Neural crest cell (in vitro differentiated cells): ENCODE measurements at regions not wholly inside any gene's neighbourhood (a gene's known extent, or its start where the extent isn't known, plus 50 kb on each side); places are given as distances from the start of the nearest gene placed in this dataset.

ENCODE experiments used
- DNase-seq: peaks from one replicate; pipeline ENCODE4 v3.0.0; 2021; ENCODE audit warnings: low read depth, mixed read lengths, low spot score
- H3K27ac Mint-ChIP-seq: one replicate; pipeline ENCODE4 v1.8.0; 2021; ENCODE audit warnings: mild to moderate bottlenecking, mixed read lengths; ENCODE audit not compliant: unreplicated experiment
- H3K27me3 Mint-ChIP-seq: 2 replicates; pipeline ENCODE4 v1.8.0; 2021; ENCODE audit warnings: low read depth, mild to moderate bottlenecking, mixed read lengths
- H3K36me3 Mint-ChIP-seq: 2 replicates; pipeline ENCODE4 v1.8.0; 2021; ENCODE audit warnings: low read depth, mild to moderate bottlenecking, mixed read lengths
- H3K4me1 Mint-ChIP-seq: 2 replicates; pipeline ENCODE4 v1.8.0; 2021; ENCODE audit warnings: mixed read lengths
- H3K4me3 Mint-ChIP-seq: one replicate; pipeline ENCODE4 v1.8.0; 2021; ENCODE audit warnings: mild to moderate bottlenecking, mixed read lengths
- H3K9me3 Mint-ChIP-seq: 2 replicates; pipeline ENCODE4 v1.8.0; 2021; ENCODE audit warnings: mixed read lengths
- TF ChIP-seq, protein P1 (sequence below): fragments of 200-600 bp; sonication (generic); conservative IDR thresholded peaks from 2 replicates; pipeline ENCODE4 v1.5.0; 2021; ENCODE audit warnings: antibody characterized with exemption, mild to moderate bottlenecking

DNA sequence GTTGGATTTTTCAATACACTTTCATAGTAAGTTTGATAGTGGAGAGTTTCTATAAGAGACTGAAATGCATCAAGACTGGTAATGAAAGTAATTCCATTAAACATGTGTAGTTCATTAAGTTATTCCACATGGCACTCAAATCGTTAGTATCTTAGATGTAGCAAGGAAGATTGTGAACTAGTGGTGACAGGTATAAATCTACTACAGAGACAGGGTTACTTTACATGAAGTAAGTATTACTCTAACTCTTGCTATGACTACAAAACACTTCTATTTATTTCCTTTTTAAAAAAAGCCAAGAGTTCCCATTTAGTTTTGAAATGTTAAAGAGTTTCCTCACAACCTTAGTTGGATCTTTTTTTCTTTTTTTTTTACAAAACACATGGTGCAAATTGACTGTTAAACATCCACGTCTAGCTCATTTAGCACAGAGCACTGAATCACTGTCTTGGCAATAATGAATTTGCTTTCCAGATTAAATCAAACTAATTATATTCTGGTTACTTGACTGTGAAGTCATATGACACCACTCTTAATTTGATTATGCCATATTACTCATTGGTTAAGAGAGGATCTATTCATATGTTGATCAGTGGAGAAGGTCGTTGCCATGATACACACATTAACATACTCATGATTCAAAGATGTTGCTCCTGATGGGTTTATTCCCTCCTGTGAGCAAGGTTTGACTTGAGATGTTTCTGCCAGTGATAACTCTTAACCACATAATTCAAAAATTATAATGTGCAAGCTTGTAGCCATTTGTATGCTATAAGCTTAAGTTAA lies 644.8 kb downstream of the EFNA5 start:
- H3K4me3 Mint-ChIP-seq = no peak overlapping the region
- no peak for DNase-seq
- H3K27me3 Mint-ChIP-seq = no peaks in the 10 kb centered on the region
- TF ChIP-seq, protein P1, sequence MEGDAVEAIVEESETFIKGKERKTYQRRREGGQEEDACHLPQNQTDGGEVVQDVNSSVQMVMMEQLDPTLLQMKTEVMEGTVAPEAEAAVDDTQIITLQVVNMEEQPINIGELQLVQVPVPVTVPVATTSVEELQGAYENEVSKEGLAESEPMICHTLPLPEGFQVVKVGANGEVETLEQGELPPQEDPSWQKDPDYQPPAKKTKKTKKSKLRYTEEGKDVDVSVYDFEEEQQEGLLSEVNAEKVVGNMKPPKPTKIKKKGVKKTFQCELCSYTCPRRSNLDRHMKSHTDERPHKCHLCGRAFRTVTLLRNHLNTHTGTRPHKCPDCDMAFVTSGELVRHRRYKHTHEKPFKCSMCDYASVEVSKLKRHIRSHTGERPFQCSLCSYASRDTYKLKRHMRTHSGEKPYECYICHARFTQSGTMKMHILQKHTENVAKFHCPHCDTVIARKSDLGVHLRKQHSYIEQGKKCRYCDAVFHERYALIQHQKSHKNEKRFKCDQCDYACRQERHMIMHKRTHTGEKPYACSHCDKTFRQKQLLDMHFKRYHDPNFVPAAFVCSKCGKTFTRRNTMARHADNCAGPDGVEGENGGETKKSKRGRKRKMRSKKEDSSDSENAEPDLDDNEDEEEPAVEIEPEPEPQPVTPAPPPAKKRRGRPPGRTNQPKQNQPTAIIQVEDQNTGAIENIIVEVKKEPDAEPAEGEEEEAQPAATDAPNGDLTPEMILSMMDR = no peak
- H3K36me3 Mint-ChIP-seq = no peaks in the 10 kb centered on the region
- H3K9me3 Mint-ChIP-seq = no peaks in the 10 kb centered on the region
- H3K27ac Mint-ChIP-seq = no peak overlapping the region
- peaks cover 10% of the 10 kb centered on the region for H3K4me1 Mint-ChIP-seq

DNA sequence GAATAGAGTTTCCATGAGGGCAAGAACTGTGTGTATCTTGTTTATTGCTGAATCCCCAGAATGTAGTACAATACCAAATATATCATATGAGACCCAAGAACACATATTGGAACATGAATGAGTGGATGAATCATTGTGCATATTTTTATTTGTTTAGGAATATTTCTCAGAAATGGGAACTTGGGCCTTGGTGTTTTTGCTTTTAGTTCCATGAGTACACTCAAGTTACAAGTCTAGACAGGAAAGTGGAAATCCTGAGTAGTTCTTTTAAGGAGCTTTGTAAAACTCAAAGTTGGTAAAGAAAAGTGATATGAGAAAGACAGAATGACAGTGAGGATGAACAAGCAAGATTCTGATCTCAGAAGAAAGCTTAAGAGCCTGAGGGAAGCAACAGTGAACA lies 647.0 kb downstream of the EFNA5 start:
- no peaks in the 10 kb centered on the region for H3K36me3 Mint-ChIP-seq
- H3K4me3 Mint-ChIP-seq = no peak overlapping the region
- H3K9me3 Mint-ChIP-seq = no peaks in the 10 kb centered on the region
- TF ChIP-seq, protein P1 = no peak
- no peaks in the 10 kb centered on the region for H3K27me3 Mint-ChIP-seq
- peaks cover 10% of the 10 kb centered on the region for H3K4me1 Mint-ChIP-seq
- H3K27ac Mint-ChIP-seq = no peak overlapping the region
- DNase-seq = no peak

DNA sequence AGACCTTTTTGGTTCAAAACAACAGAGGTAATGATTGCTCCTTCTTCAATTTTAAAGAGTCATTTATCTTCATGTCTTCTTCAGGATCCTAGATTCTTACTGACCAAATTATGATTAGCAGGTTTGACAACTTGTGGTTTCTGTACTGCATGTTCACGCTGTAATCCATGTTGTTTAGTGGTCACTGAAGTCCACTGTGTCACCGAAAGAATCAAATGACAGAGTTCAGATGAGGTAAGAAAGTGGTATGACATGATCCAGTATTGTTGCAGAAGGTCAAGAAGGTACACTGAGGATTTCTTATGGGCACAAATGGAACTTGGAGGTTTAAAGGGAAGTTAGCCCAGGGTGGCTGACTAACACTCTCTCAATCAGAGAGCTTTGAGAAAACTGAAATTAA lies 649.2 kb downstream of the EFNA5 start:
- no peaks in the 10 kb centered on the region for H3K36me3 Mint-ChIP-seq
- no peak overlapping the region for H3K4me3 Mint-ChIP-seq
- H3K9me3 Mint-ChIP-seq = no peaks in the 10 kb centered on the region
- peaks cover 4% of the 10 kb centered on the region for H3K4me1 Mint-ChIP-seq
- TF ChIP-seq, protein P1 = no peak
- H3K27me3 Mint-ChIP-seq = no peaks in the 10 kb centered on the region
- no peak overlapping the region for H3K27ac Mint-ChIP-seq
- DNase-seq = no peak

DNA sequence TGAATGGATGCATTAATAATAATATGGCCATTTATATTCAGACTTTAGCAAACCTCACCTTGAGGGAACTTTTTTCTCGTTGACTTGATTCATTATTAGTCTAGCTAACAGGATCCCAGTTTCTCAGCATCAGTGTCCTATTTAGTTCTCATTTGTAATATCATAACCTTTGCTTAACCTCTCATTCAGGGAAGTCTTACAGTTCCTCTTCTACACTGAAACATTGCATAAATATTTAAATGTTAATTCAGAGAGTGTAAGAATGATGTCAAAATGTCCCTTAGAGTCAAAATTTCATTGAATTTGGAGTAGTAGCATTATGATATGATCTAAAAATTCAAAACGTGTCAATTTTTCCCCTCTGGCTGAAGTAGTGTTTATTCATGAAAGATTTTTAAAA lies 650.1 kb downstream of the EFNA5 start:
- Mint-ChIP-seq H3K27ac (no peak overlapping the region), H3K4me1 (no peaks in the 10 kb centered on the region), H3K4me3 (no peak overlapping the region), H3K27me3 (no peaks in the 10 kb centered on the region), H3K9me3 (no peaks in the 10 kb centered on the region), H3K36me3 (no peaks in the 10 kb centered on the region)
- TF ChIP-seq, protein P1 = no peak
- no peak for DNase-seq

- no peak for DNase-seq
- Mint-ChIP-seq H3K36me3 (no peaks in the 10 kb centered on the region), H3K9me3 (no peaks in the 10 kb centered on the region), H3K4me1 (no peaks in the 10 kb centered on the region), H3K4me3 (no peak overlapping the region), H3K27me3 (no peaks in the 10 kb centered on the region), H3K27ac (no peak overlapping the region)
- TF ChIP-seq, protein P1 = no peak
Measured at GRCh38 chr5:107017616-107018015, 653.1 kb downstream of the EFNA5 start.
